ENCODE measurements at regions not wholly inside any gene's neighbourhood (a gene's known extent, or its start where the extent isn't known, plus 50 kb on each side); places are given as distances from the start of the nearest gene placed in this dataset.

DNA sequence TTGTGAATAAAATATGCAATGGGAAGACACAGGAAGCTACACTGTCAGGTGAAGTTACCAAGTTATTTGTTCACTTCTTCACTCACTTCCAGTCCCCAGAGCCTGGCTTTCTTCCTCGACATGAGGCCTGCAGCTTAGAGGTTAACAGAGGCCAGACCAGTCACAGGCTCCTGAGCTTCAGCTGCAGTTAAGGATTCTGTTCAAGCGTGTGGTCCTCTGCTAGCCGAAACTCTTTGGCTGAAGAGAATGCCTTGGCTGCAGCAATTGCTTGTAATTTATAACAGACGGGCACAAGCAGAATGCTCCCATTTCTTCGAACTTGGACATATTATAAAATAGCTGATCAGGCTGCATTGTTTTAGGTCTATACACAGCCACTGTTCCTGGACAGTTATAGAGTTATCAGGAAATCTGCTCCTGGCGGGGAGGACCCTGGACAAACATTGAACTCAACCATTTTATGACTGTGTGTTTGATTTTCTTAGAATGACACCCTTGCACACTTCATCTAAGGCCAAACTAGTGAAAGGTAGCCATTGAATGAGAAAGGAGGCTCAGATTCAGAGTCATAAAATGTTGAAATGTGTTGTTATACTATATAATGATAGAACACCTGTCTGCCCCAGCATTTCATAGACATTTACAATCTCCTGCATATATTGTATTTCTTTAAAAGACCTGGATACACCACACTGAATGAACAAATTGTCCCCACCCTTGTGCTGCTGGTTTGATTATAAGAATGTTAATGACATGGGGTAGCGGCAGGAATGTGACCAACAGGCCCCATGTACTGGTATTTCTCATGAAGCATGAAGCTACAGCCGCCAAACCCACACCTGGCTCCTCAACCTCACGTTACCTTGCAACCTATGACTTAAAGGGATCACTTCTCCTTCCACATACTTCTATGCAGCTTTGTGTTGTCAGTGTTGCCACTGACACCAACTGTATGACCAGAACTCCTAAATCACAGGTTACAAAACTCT, 153.6 kb downstream of the TDRD15 start:
- no peak for DNase-seq (ENCODE audit: low spot score)
- intact Hi-C loops (cut with DNase I) = no loop called here

DNA sequence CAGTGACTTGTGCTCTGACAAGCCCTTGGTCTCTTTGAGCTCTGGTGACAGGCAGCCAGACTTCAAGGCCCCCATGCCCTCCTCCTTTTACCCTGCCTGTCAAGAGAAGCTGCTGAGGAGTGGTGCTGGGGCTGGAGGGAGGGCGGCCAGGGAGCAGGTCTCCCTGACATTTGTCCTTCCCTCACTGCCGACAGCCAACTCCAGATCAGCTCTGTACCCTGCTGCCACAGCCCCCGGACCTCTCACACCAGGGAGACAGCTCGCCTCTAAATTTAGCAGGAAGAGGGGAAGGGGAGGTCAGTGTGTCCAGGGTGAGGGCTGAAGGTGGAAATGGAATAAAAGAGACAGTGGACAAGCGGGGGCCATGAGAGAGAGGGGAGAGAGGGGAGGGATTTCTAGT, 155.8 kb downstream of the TDRD15 start:
- no peak for DNase-seq (ENCODE audit: low spot score)
- intact Hi-C loops (cut with DNase I) = no loop called here

DNA sequence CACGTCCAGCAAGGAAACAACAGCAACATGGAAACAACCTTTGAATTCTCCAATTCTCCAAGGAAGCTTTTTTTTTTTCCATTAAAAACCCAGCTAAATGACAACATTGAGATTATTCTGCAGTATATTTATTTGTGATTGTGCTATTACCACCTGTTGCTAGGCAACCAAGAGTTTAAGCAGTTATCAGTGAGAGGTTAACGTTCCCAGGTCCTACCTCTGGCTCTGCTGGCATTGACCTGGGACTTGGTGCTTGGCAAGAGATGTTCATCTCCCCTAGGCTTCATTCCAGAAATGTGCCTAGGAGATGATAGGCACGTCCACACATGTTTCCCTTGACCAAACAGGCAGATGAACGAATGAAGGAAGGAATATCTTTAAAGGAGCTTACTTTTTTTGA, 157.0 kb downstream of the TDRD15 start:
- no peak for DNase-seq (ENCODE audit: low spot score)
- intact Hi-C loops (cut with DNase I) = no loop called here

DNA sequence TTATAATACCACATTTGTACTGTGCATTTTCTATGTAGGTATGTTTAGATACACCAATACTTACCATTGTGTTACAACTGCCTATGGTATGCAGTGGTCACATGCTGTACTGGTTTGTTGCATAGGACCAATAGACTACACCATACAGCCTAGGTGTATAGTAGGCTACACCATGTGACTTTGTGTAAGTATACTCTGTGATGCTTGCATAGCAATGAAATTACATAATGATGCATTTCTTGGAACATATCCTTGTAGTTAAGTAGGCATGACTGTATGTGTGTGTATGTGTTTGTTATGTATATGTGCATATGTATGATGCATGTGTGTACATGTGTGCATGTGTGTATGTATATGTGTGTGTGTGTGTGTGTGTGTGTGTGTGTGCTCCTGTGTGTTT, 157.6 kb downstream of the TDRD15 start:
- intact Hi-C loops (cut with DNase I) = no loop called here
- no peak for DNase-seq (ENCODE audit: low spot score)

DNA sequence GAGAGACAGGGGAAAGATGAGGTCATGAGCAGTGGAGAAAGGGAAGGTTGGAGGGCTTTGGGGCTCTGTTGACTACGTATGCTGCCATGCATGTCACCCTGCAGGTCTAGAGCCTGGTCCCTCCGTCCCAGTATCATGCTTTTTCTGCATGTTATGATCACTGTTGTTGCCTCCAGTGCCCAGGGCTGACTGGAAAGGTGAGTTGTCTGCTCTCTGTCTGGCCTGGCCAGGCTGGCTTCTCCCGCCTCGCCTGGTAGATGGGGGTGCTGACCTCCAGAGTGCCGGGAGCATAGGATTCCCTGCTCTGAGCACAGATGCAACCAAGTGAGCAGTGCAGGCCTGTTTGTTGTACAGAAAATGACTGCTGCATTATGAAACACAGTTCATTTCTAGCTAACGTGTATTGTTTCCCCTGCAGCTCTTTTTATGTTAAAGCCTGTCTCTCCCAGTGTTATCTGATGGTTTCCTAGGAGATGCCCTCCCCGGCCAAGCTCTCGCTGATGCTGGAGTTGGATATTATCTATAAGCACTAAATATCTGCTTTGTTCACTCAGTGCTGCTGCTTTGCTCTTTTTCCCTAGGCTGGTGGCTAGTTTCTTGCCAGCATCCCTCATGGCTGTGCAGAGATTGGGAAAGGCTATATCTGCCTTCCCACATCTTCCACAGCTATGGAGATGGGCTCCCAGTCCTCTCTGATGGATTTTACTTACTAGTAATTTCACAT, 158.2 kb downstream of the TDRD15 start:
- intact Hi-C loops (cut with DNase I) = no loop called here
- DNase-seq (ENCODE audit: low spot score) = no peak

DNA sequence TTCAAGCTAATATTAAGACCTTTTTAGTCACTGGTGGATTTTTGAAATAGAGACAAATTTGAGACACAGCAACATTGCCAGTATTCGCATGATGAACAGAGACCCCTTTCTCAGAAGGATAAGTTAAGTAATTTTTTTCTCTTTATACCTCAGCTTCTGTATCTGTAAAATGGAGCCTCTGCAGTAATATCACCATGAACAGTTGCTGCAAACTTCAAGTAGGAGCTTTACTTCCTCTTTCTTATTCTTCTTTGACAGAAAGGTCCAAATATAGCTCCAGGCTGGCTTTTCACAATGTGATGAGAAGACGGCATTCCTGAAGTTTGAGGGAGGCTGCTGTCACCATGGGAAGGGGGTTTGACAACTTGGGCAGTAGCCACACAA, 158.7 kb downstream of the TDRD15 start:
- intact Hi-C loops (cut with DNase I) = no loop called here
- no peak for DNase-seq (ENCODE audit: low spot score)

DNA sequence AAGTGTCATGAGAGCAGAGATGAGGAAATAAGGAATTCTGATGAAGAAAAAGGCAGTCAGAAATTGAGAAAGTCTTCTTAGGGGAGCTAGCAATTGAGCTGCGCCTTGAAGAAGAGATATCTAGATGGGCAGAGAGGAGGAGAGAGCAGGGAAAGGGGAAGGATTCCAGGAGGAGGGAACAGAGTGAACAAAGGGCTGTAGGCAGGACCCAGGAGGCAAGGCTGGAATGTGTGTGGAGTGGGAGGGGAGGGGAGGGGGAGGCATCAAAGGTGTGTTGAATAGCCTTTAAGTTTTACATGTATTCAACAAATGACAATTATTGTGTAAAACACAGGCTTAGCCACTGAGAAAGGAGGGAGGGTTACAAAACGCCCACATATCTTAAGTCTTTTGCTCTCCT, 164.5 kb downstream of the TDRD15 start:
- intact Hi-C loops (cut with DNase I) = no loop called here
- no peak for DNase-seq (ENCODE audit: low spot score)

DNA sequence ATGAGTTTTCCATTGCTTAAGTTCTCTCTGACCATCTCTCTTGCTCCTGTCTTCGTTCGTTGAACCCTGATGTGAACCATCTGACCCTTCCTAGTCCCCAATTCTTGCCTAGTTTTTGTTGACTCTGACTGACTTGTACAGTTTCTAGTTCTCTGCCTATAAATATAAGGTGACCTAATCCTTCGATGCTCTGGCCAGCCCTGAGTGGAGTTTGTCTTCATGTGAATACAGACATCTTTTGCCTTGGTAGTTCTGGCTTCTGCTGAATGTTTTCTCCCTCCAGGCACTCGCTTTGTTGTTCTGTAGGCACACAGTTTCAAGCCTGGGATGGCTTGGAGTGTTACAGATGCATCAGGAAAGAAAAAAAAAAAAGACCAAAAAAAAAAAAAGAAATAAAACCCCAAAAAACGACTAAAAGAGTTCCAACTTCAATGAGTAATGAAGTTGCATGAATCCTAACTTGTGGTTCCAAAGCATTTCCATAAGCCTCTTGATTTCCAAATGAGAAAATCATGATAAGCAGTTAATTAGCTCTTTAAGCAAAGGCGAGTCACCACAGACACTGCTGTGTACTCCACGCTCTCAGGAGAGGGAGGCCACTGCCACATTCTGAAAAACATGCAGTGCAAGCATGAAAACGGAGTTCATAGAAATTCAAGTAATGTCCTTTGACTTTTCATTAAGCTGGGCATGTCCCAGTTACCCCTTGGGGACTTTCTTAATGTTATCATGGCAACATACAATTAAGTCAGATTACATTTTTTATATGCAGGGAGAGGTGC, 165.2 kb downstream of the TDRD15 start:
- DNase-seq (ENCODE audit: low spot score) = no peak
- intact Hi-C loops (cut with DNase I) = no loop called here

DNA sequence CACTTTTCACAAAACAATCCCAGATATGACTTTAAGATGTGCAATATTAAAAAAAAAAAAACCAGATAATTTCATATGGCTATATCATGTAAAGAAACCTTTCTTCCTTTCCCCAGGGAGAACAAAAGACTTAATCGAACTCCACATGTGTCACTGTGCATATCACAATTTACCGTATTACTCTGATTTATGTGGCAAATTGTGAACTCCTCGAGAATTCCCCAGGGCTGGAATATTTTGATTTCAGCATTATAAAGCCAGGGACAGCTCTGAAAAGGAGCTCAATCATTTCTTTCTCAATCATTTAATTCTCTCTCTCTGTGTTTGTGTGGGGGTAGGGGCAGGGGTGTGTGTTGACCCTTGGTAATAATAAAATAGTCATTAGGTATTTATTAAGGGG, 165.8 kb downstream of the TDRD15 start:
- DNase-seq (ENCODE audit: low spot score) = no peak
- intact Hi-C loops (cut with DNase I) = no loop called here

DNA sequence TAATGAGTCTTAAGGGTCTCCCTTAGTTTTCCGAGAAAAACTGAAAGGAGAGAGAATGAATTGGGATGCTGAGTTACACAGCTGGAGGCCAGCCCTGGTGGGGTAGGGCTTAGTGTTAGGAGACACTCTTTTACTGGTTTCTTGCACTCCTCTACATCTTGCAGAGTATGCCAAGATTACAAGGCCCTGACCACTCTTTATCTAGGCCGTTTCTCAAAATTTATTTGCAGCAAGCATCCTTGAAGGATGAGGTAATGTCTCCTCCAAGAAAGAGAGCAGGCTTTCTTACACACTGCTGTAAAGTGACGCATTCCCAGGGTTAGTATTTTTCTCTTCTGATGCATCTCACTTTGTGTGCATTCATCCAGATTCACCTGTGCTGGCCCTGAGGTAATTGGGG, 166.2 kb downstream of the TDRD15 start:
- no peak for DNase-seq (ENCODE audit: low spot score)
- intact Hi-C loops (cut with DNase I) = no loop called here

DNA sequence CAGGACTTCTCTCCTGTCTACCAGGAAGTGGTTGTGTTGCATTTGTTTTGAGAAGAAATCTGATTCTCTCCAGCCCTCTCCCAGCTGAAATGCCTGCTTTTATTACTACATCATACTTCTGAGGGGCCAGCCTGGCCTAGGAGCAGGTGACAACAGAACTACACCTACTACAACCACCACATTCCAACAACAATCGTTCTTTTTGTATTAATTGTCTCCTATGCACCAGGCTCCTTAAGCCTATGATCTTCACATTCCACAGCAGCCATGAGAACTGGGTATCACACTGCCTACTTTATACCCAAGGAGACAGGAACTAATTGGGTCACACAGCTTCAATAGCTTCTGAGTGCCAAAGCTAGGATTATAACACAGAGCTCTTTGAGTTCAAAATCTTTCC, 167.7 kb downstream of the TDRD15 start:
- intact Hi-C loops (cut with DNase I) = no loop called here
- no peak for DNase-seq (ENCODE audit: low spot score)

DNA sequence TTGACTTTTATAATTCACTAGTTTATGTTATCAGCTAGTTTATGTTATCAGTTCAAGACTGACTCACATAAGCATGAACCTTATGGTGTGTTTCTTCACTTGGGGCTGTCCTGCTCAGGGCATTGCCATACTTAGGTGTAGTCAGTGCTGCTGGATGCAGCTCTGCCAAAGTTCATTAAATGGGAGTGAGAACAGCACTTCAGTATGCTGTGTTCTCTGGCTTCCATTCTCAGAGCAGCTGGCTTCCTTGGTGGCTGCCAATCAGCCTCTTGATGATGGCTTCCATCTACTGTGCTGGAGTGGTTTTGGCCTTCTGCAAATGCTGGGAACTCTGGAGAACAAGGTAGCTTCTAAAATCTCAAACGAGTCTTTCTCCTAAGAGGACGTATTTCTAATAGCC, 170.7 kb downstream of the TDRD15 start:
- intact Hi-C loops (cut with DNase I) = no loop called here
- DNase-seq (ENCODE audit: low spot score) = no peak

DNA sequence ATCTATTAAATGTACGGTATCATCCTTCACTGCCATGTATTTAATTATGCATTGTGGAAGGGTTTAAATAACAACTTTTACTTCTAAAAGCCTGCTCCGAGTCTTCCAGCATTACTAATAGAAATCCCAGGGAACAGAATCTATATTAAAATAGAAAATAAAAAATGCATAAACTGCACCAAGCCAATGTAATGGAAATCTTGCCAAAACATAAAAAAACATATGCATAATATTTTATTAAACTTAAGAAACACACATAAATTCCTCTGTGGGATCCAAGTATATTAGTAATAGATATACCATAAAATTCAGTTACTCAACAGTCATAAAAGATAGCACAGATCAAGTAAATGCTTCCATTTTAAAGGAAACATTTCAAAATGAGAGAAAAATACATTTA, 175.6 kb downstream of the TDRD15 start:
- DNase-seq (ENCODE audit: low spot score) = no peak
- intact Hi-C loops (cut with DNase I) = no loop called here

DNA sequence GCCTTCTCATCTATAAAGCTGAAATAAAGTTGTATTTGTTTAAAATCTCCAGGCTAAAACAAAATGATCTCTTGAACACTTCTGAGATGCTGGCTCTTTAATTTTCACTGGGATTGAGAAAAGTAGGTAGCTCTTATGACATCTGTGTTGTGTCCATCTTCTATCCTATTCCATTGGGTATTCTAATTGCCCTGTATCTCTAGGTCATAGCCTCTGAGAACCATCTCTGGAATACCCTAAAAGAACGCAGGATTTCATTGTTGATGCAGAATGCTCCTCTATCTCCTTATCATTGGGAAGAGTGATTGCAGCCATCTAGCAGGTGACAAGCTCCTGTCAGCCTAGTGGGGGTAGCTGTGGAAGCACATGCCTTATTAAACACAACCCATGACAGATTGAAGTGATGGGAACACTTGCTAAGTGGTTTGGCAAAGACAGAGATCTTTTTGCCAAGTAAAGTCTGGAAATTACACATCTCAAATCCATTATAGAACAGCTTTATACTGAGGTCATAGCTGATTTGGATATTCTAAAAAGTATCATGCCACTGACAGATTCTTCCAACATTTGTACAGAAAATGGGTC, 178.2 kb downstream of the TDRD15 start:
- intact Hi-C loops (cut with DNase I) = no loop called here
- DNase-seq (ENCODE audit: low spot score) = no peak

DNA sequence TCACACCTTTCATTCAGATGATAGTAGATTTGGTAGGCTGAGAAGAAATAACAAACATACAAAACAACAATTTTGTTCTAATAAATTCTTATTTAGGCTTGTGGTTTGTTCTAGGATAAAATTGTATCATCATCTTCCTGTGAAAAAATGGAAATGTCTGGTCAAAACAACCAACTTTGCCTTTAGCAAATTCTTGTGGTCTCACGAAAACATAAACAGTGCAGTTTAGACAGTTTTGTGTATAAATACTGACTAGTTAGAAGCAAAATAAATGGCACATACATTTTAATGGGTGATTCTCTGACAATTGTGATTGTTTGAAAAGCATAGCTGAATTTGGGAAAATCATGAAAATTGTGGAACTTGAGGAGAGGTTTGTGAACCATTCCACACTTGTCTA, 180.1 kb downstream of the TDRD15 start:
- intact Hi-C loops (cut with DNase I) = no loop called here

DNA sequence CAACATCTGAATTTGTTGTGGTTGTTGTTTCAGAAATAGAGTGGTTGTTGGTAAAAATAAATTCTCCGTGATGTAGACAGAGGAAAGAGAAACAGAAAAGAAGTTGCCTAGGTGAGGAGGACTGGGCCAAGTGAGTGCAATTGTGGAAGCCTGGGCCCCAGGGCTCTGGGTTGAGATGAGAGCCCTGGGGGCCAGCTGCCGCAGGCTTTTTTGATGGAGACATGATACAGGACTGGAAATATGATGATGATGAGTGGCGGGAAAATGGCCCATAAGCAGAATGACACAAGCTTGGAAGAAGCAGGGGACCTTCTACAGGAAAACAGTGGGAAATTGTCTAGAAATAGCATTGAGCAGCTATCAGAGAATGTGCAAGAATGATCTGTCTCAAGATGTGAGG, 181.8 kb downstream of the TDRD15 start:
- no peak for DNase-seq (ENCODE audit: low spot score)
- intact Hi-C loops (cut with DNase I) = no loop called here

More for the DNA sequence above, 180.1 kb downstream of the TDRD15 start:
- no peak for DNase-seq (ENCODE audit: low spot score)

DNA sequence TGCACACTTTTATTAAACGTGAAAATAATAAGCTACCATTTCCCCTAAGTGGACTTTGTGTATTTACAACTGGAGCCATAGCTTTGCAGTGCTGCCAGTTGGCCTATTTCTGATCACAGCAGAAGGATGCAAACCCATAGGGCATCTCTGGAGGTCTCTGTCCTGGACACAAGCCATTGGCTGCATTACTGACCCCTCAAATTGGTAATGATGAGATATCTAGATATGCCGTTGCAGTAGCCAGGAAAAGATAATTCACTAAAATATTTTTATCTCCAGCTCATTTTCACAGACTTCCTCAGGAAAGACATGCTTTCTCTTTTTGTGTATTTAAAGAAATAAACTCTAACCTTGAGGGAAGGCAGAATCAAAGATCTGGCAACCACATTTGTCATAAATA, 182.5 kb downstream of the TDRD15 start:
- DNase-seq (ENCODE audit: low spot score) = no peak
- intact Hi-C loops (cut with DNase I) = no loop called here

DNA sequence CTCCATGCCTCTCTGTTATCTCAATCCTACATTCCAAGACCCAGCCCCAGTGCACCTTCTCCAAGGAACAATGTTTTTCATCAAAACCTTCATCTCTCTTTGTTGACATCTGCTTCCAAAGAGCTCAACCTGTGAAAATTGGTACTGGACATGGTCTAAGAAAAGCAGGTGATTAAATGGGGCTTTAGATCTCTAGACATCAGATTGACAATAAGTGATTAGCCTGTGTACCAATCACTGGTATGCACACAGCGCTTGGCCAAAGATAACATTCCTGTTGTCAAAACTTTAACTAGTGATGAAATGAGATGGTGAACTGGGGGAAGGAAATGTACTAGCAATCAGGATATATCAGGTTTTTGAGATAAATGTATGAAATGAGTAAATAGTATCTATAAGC, 183.3 kb downstream of the TDRD15 start:
- no peak for DNase-seq (ENCODE audit: low spot score)
- intact Hi-C loops (cut with DNase I) = no loop called here

DNA sequence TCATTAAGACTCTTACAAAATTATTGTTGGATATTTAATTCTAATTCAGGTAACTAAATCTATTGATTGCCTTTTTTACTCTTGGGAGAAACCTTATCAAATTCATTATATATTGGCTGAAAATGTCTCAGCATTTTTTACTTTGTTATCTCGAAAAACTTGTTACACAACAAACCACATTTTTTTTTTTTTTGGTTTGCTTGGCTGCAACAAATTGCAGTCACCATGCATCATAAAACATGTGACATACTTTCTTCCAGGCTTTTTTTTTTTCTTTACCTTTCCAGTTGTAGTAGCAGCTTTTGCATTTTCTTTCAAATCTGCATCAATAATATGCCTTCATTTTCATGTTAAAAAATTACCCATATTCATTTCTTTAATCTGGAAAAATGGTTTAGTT, 186.7 kb downstream of the TDRD15 start:
- intact Hi-C loops (cut with DNase I) = loop anchor here in 1 of 2 donors (10.0 kb wide), 1 partner anchor 136 kb away; no protein-coding TSS in a partner anchor
- DNase-seq (ENCODE audit: low spot score) = no peak
